GM19397 (cell line): ENCODE measurements at regions not wholly inside any gene's neighbourhood (a gene's known extent, or its start where the extent isn't known, plus 50 kb on each side); places are given as distances from the start of the nearest gene placed in this dataset.
A peak's percentile ranks its signal among the peaks of the same experiment; 100 is the strongest.
"Not testable (repeated sequence)": the region's sequence is repeated elsewhere in the genome, so short reads cannot be mapped to it uniquely, and the experiment has no call there.

Source experiments
- ATAC-seq: cut with Tn5 transposase; IDR thresholded peaks from one replicate; pipeline ENCODE4 v1.9.1; 2021; ENCODE audit warnings: mild to moderate bottlenecking, moderate library complexity; ENCODE audit not compliant: unreplicated experiment

- ATAC-seq, result no peak
These were observed 550.2 kb downstream of the PYDC2 start for GRCh38 chr3:192011137-192011536.

GRCh38 chr3:192013110-192013509 is 552.1 kb downstream of the PYDC2 start:
- no peak for ATAC-seq

DNA sequence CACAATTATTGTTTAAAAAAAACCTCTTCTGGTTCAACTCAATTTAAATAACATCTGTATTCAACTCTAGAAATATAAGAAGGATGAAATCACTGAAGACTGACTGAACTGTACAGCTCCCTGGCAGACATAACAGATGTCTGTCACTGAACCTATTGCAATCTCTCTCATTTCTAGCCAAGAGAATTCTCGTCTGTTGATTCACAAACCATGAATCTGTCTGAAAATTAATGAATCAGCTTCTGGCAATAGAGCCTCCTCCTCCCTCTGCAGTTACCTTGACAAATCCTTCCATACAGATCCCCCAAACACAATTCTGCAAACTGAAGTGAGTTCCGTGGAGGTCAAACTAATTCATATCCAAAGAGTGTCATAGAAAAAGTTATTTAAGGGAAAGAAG is 561.4 kb downstream of the PYDC2 start:
- no peak for ATAC-seq

GRCh38 chr3:192024751-192025150 is 563.8 kb downstream of the PYDC2 start:
- no peak for ATAC-seq

- ATAC-seq, result no peak
These were observed 565.7 kb downstream of the PYDC2 start for GRCh38 chr3:192026661-192027060.

- ATAC-seq, result no peak
These were observed 571.0 kb downstream of the PYDC2 start for GRCh38 chr3:192031941-192032340.

DNA sequence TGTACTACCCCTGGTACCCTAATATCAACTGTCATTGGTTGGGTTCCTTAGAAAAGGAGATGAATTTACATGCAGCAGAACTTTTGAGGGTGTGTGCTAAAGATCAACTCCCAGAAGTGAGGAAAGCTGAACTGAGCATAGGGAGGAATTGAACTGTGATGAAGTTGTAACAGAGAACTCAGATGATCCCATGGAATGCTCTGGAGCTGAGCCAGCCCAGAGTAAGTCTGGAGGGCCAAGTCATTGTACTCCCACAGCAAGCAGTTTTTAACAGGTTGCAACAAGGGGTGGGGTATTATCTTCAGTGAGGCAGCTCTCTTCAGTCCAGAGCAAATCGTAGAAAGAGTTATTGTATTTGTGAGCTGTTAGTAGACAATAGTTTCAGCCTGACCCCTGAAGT is 572.3 kb downstream of the PYDC2 start:
- no peak for ATAC-seq

- no peak for ATAC-seq
These were observed 577.8 kb downstream of the PYDC2 start for GRCh38 chr3:192038726-192039125.

- no peak for ATAC-seq
These were observed 578.6 kb downstream of the PYDC2 start for GRCh38 chr3:192039593-192039992.

- ATAC-seq, result no peak
These were observed 579.5 kb downstream of the PYDC2 start for GRCh38 chr3:192040282-192041043.

DNA sequence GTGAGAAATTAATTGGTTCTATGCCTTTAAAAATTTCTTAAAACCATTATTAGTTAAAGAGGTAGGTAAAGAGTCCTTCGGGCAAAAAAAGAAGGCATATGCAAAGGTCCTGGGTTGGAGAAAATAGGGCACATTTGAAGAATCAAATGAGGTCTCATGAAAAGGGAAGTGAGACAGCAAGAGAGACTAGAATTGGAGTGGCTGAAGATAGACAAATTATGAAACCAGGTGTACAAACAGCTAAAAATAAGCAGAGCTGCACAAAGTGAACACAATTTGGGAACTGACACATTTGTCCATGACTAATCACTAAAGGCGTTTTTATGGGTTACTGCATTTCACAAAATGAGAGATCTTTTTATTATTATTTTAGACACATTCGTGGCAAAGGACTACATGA is 581.2 kb downstream of the PYDC2 start:
- peak; percentile 97 for ATAC-seq

DNA sequence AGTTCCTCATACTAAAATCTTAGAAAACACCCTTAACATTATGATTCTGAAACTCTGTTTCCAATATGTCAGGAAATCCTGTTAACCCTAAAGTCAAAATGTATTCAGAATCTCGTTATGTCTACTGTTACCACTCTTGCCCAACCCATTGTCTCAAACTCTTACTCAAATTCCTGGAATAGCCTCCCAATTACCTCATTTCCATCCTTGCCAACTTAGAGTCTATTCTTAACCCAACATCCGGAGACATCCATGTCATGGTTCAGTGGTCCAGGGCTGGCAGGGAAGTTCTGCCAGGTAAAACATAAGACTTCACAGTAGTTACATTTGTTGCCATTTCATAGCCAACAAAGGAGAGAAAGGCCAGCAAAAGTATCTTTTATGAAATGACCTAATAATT is 593.9 kb downstream of the PYDC2 start:
- ATAC-seq, result no peak

- ATAC-seq, result no peak
These were observed 595.0 kb downstream of the PYDC2 start for GRCh38 chr3:192055946-192056345.

GRCh38 chr3:192057261-192057660 is 596.3 kb downstream of the PYDC2 start:
- ATAC-seq, result no peak

DNA sequence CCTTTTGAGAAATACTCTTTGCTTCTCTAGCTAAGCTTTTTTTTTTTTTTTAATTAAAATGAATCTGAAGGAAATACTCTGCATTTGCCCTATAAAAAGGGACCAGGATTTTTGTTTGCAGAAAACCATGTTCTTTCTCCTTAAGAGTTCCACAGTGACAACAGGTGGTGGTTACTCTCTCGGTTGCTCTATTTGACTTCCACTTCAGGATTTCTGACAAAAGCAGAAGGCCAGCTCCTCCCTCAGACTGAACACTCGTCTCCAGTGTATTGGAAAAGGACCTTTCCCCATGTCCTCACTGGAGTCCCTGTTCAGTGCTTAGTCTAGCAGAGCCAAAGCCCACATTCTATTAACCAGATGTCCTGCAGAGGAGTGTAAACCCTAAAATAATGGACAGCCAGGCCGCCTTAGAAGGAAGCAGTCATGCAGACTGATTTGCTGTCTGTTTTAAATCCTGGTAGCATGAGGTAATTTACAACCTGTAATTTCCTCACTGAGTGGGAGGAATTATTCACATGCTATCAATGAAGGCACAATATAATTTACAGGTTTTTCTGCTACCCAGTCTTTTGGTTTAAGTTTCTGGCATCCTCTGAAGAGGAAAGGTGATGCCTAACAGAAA is 599.3 kb downstream of the PYDC2 start:
- no peak for ATAC-seq

DNA sequence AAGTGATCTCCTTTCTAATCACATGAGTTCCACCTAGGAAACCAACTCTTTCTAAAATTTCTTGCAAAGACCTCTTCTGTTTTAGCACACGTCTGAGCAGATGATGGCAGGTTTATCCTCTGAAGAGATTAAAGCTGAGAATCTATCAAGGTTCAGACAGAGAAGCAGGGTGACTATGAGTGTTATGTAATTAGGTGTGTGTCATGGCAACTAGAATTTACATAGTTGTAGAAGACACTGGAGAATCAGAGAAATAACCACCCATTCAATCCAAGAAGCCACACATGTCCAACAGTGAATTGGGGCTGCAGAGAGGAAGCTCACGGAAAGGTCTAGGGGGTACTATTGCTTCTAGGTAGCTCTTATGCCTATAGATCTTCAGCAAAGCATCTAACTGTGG is 600.5 kb downstream of the PYDC2 start:
- ATAC-seq, result no peak

- no peak for ATAC-seq
These were observed 601.2 kb downstream of the PYDC2 start for GRCh38 chr3:192062186-192062585.

- ATAC-seq, result peak; percentile 90
These were observed 602.6 kb downstream of the PYDC2 start for GRCh38 chr3:192063570-192063969.

- ATAC-seq, result no peak
These were observed 604.0 kb downstream of the PYDC2 start for GRCh38 chr3:192064959-192065358.

DNA sequence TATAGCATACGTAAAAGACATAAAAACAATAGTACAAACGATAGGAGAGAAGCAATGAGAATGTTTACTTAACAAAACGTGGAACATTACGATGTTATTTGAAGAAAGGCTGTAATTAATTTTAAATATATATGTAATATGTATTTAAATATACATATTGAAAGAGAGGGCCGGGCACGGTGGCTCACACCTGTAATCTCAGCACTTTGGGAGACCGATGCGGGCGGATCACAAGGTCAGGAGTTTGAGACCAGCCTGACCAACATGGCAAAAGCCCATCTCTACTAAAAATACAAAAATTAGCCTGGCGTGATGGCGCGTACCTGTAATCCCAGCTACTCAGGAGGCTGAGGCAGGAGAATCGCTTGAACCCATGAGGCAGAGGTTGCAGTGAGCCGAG is 605.3 kb downstream of the PYDC2 start:
- ATAC-seq, result not testable (repeated sequence)

- ATAC-seq, result peak; percentile 59
These were observed 607.7 kb downstream of the PYDC2 start for GRCh38 chr3:192068464-192069254.
